Superior temporal gyrus (tissue), 1 donor: ENCODE measurements at regions not wholly inside any gene's neighbourhood (a gene's known extent, or its start where the extent isn't known, plus 50 kb on each side); places are given as distances from the start of the nearest gene placed in this dataset.

Source experiments
- DNase-seq: peaks from one replicate; pipeline ENCODE4 v3.0.0-alpha.2; 2016; ENCODE audit errors: extremely low spot score

GRCh38 chr6:156376091-156376490, 401.1 kb upstream of the ARID1B start:
- DNase-seq = no peak

DNA sequence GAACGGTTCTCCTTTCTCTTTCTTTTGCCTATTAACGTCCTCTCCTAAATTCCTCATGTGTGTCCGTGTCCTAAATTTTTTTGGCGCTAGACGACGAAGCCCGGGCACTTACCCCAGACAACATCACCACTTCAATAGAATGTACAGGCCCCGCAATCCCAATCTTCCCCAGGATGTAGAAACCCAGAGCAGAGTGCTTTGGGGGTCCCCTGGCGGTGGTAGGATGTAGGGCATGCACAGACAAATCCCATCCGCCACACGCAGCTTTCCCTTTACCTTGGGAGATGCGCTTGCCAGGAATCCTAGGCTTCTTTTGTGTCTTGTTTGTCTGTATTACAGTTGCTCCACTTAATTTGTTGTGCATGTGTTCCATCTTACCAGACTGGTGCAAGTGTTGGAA, 417.3 kb upstream of the ARID1B start:
- no peak for DNase-seq

DNA sequence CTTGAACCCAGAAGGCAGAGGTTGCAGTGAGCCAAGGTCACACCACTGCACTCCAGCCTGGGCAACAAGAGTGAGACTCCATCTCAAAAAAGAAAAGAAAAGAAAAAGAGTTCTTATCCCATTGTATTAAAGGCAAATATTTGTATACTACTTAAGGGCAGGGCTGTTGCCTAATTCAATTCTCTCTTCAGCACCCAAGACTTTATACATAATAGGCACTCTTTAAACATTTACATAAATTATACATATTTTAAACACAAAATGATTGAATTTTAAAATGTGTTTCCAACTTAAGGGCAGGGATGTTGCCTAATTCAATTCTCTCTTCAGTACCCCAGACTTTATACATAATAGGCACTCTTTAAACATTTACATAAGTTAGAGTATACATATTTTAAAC, 424.3 kb upstream of the ARID1B start:
- no peak for DNase-seq

DNA sequence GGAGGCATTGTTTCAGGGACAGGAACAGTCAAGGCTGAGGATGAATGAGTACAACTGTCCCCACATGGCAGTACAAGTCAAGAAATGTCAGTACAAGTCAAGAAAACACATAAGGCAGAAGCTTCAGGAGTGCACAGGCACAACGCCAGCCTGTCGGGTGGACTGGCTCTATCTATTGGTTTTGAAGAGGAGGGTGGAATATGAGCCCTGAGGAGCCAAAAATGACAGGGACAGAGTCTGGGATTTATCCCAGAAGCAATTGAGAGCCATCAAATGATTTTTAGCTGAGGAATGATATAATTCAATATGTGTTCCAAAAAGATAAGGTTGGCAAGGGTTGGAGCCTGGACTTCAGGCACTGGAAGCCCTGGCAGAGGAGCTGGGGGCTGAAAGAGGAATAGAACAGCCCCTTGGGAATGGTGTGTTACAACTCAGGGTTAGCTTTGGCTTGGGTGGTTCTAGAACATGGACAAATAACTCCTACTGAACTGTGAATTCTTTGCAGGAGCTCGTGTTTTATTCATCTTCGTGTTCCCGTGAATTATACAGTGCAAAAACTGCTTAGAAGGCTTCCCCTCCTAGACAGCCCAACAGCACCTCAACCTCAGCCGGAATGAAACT, 425.7 kb upstream of the ARID1B start:
- DNase-seq = no peak

- no peak for DNase-seq
Measured at GRCh38 chr6:156350337-156350736, 426.8 kb upstream of the ARID1B start.

- no peak for DNase-seq
Measured at GRCh38 chr6:156348849-156349248, 428.3 kb upstream of the ARID1B start.

- DNase-seq = no peak
Measured at GRCh38 chr6:156348424-156348823, 428.8 kb upstream of the ARID1B start.

- no peak for DNase-seq
Measured at GRCh38 chr6:156347656-156348055, 429.5 kb upstream of the ARID1B start.

- no peak for DNase-seq
Measured at GRCh38 chr6:156347246-156347645, 429.9 kb upstream of the ARID1B start.

DNA sequence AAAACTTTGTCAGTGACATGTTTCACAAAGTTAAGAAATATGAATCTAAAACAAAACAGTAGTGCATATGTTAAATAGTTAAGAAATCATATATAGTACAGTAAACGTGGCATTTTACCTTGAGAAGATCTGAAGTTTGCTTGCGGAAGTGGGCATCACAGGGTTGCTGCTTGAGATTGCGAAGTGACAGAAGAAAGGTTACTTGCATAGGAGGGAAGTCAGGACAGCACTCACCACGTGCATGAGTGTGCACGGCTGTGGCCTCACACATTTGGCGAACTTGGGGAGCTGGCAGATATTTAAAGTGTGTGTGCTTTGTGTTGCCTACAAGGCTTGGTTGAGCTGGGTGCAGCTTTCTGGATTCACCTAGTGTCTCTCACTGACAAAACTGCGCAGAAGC, 431.5 kb upstream of the ARID1B start:
- DNase-seq = no peak

DNA sequence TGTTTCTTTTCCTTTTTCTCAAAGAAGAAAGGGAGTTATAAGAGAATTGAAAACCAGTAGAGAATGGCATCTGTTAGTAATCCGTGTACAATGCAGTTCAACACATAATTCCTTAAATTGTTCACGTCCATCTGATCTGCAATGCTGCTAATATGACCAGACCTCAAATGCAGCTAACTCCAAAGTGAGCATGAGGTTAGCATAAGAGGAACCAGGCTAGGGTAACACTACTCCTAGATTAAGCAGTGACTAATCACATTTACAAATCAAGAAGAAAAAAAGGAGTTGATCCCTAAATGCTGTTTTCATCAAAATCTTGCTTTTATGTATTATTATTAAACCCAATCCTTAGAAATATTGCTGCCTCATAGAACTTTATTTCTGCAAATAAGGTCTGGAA, 432.7 kb upstream of the ARID1B start:
- DNase-seq = no peak

- DNase-seq = no peak
Measured at GRCh38 chr6:156337801-156338200, 439.4 kb upstream of the ARID1B start.

DNA sequence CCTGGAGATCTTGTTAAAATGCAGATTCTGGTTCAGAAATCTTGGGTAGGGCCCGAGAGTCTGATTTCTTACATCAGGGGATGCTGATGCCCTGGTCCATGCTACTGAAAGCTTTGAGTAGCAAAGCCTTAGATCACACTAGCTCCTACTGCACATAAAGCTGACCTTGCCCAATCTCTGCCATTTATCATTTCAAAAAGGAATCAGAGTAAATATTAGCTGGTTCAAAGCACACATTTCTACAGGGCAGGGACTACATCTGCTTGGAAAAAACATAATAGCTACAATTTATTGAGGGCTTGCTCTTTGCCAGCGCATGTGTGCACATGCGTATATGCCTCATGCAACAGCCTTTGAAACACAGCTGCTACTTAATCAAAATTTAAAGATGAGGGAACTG, 440.4 kb upstream of the ARID1B start:
- no peak for DNase-seq

GRCh38 chr6:156336089-156336488, 441.1 kb upstream of the ARID1B start:
- no peak for DNase-seq

- no peak for DNase-seq
Measured at GRCh38 chr6:156334966-156335365, 442.2 kb upstream of the ARID1B start.

GRCh38 chr6:156319707-156320106, 457.5 kb upstream of the ARID1B start:
- DNase-seq = no peak

DNA sequence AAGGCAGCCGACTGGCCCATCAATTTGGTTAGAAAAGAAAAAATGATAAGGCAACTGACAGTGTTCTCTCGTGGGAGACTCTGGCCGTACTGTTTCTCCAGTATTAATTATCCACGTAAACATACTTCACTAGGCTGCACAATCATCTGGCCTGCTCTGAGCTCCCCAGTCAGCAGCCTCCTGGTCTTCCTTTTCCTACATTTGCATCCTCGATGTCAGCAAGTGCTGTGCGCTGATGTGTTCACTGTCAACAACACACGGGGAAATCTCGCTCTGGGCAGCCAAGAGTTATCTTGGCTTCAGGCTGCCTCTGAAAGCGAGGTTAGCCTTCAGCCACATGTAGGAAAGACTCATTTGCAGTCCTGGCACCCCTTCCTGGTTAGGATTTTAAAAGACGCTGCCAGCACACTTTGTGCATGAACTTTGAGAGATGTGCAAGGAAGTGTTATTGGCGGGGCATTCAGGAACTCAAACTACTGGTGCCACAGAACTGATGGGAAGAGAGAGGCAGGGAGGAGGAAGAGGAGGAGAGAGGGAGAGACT, 460.5 kb upstream of the ARID1B start:
- DNase-seq = no peak

- no peak for DNase-seq
Measured at GRCh38 chr6:156315146-156315545, 462.0 kb upstream of the ARID1B start.

DNA sequence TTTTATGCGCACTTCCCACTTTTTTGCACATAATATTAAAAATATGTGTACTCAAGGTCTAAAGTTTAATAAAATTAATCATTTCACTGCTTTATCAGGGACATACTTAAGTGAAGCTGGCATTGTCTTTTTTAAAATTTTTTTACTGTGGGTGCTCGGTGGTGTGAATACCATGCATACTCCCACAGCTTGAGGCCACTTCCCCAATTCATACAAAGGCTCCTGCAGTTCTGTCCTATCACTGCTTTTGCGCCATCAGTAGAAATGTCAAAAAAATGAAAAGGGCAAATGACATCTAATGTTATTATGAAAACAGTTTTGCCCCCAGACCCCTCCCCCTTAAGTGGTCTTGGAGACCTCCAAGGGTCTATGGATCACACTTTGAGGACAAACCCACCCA, 464.1 kb upstream of the ARID1B start:
- no peak for DNase-seq

- DNase-seq = no peak
Measured at GRCh38 chr6:156311291-156311690, 465.9 kb upstream of the ARID1B start.

DNA sequence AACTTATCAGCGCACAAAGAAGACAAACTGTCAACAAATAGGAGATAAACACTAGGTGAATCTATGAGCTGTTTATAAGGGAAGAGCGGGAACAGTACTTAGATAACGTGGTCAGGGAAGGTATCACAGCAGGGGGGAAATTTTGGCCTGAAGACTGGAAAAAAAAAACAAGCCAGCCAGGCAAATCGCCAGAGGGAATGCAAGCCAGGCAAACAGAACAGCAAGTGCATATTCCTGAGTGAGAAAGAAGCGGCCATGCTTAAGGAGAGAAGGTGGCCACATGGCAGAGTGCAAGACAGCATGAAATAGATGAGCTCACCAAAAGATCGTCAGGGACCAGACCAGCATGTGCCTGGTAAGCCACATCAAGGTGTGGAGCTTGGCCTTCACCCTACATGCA, 466.5 kb upstream of the ARID1B start:
- DNase-seq = no peak

DNA sequence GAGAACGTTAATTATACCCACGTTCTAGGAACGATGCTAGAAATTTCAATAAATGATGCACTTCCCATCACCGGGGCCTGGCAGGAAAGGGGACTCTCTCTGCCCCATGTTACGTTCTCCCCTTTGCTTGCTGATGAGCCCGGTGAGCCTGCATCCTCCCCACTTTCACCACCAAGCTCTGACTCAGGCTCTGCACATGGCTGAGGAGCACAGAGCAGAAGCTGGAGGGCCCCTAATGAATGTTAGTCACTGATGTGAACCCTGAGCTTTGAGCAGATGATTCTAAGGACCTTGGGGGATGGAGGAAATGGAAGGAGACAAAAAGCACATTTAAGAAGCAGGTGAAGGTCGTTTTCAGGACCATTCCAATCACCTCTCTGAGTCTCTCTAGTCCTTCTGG, 468.2 kb upstream of the ARID1B start:
- DNase-seq = no peak

DNA sequence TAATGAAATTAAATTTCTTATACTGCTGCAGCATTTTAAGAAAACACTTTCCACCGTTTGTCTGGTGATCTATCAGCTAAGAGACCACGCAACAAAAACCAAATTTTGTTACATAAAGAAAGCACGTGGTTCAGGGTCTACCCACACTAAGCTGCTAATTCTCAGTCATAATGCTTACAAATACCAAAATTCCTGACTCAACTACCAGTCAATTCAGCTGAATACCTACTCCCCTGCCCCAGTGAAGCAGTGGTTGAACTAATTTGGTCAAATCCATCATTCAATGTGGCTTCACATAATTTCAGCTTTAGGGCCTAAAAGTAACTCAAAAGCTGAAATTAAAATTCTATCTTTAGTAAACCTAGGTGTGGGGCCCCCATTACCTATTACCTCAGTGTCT, 468.6 kb upstream of the ARID1B start:
- DNase-seq = no peak

- DNase-seq = no peak
Measured at GRCh38 chr6:156306531-156306930, 470.6 kb upstream of the ARID1B start.
